ENCODE measurements at regions not wholly inside any gene's neighbourhood (a gene's known extent, or its start where the extent isn't known, plus 50 kb on each side); places are given as distances from the start of the nearest gene placed in this dataset.

- no peak for TF ChIP-seq ZNF121 (CRISPR knock-in tag; IDR thresholded peaks at IDR 0.05)
- no peak for TF ChIP-seq CTCF (IDR thresholded peaks at IDR 0.05)
- no peak for TF ChIP-seq SMAD3 (CRISPR knock-in tag; IDR thresholded peaks at IDR 0.05; ENCODE audit: borderline replicate concordance)
- TF ChIP-seq AFF4 (CRISPR knock-in tag; IDR thresholded peaks at IDR 0.05; ENCODE audit: borderline replicate concordance) = no peak
Measured at GRCh38 chr2:204431529-204431928, 113.7 kb upstream of the PARD3B start.
